Upper lobe of left lung (tissue), 4 donors: ENCODE measurements at regions not wholly inside any gene's neighbourhood (a gene's known extent, or its start where the extent isn't known, plus 50 kb on each side); places are given as distances from the start of the nearest gene placed in this dataset.

ENCODE experiments used
- CTCF ChIP-seq, 6 experiments: fragments of 450-650 bp in 4 of 6; fragments of 200-600 bp in 2 of 6; sonication (generic) in 2 of 6; IDR thresholded peaks; one replicate each; pipeline ENCODE4 v1.5.1; 2016 to 2019; ENCODE audit warnings: antibody characterized with exemption in 6 of 6
- EP300 ChIP-seq, 4 donors: sonication (generic); formaldehyde crosslinking; IDR thresholded peaks; one replicate each; pipeline ENCODE4 v1.5.1; 2017; ENCODE audit warnings: antibody characterized with exemption in 4 of 4, control low read depth in 2 of 4
- POLR2A ChIP-seq, 4 donors: fragments of 450-650 bp; IDR thresholded peaks; one replicate each; pipeline ENCODE4 v1.5.1; 2016 to 2017; ENCODE audit warnings: antibody characterized with exemption in 4 of 4, mild to moderate bottlenecking in 2 of 4
- POLR2AphosphoS5 ChIP-seq, 2 donors: sonication (generic); formaldehyde crosslinking; IDR thresholded peaks; one replicate each; pipeline ENCODE4 v1.5.1; 2017; ENCODE audit warnings: antibody characterized with exemption in 2 of 2

GRCh38 chrX:4379071-4379470 is 665.6 kb upstream of the PRKX start:
- no peak for TF ChIP-seq POLR2A (IDR thresholded peaks at IDR 0.05)
- TF ChIP-seq CTCF (IDR thresholded peaks at IDR 0.05): no peak
- no peak for TF ChIP-seq POLR2AphosphoS5 (IDR thresholded peaks at IDR 0.05)
- no peak for TF ChIP-seq EP300 (IDR thresholded peaks at IDR 0.05)
